ENCODE measurements at regions not wholly inside any gene's neighbourhood (a gene's known extent, or its start where the extent isn't known, plus 50 kb on each side); places are given as distances from the start of the nearest gene placed in this dataset.

GRCh38 chr2:150643114-150643725 is 155.8 kb upstream of the RND3 start:
- no peak for TF ChIP-seq GATA2 (IDR thresholded peaks at IDR 0.05; ENCODE audit: low read depth, low read length)
- TF ChIP-seq GATA3 (IDR thresholded peaks at IDR 0.05; ENCODE audit: low read depth, low read length) = no peak

Data from SH-SY5Y (cell line).